Naive B cell (primary cell): ENCODE measurements at regions not wholly inside any gene's neighbourhood (a gene's known extent, or its start where the extent isn't known, plus 50 kb on each side); places are given as distances from the start of the nearest gene placed in this dataset.
"Not testable (repeated sequence)": the region's sequence is repeated elsewhere in the genome, so short reads cannot be mapped to it uniquely, and the experiment has no call there.

Source experiments
- ATAC-seq, 2 donors: fragments of 150-1000 bp; cut with Tn5 transposase; 2 replicates each; pipeline ENCODE4 v1.10.0; 2021; ENCODE audit warnings: low read depth in 2 of 2, mild to moderate bottlenecking in 2 of 2, moderate library complexity in 2 of 2
- DNase-seq: peaks from one replicate; pipeline ENCODE4 v3.0.0; 2022
- H3K27ac Mint-ChIP-seq, 6 donors: one replicate each; pipeline ENCODE4 v1.8.0; 2020 to 2022; ENCODE audit warnings: mild to moderate bottlenecking in 6 of 6, mixed read lengths in 6 of 6, moderate library complexity in 5 of 6, inconsistent platforms in 2 of 6
- H3K27me3 Mint-ChIP-seq, 3 donors: one replicate each; pipeline ENCODE4 v1.8.0; 2021 to 2022; ENCODE audit warnings: mixed read lengths in 3 of 3, mild to moderate bottlenecking in 1 of 3
- H3K36me3 Mint-ChIP-seq, 2 donors: one replicate each; pipeline ENCODE4 v1.8.0; 2020 to 2022; ENCODE audit warnings: mixed read lengths in 2 of 2, inconsistent platforms in 1 of 2, mild to moderate bottlenecking in 1 of 2
- H3K4me1 Mint-ChIP-seq, 3 donors: one replicate each; pipeline ENCODE4 v1.8.0; 2020 to 2022; ENCODE audit warnings: mixed read lengths in 3 of 3, inconsistent platforms in 1 of 3, mild to moderate bottlenecking in 1 of 3, moderate library complexity in 1 of 3
- H3K4me3 Mint-ChIP-seq, 8 donors: one replicate each; pipeline ENCODE4 v1.8.0; 2020 to 2022; ENCODE audit warnings: mild to moderate bottlenecking in 8 of 8, mixed read lengths in 8 of 8, moderate library complexity in 8 of 8, inconsistent platforms in 2 of 8
- H3K9me3 Mint-ChIP-seq, 7 donors: one replicate each; pipeline ENCODE4 v1.8.0; 2020 to 2022; ENCODE audit warnings: mixed read lengths in 7 of 7, mild to moderate bottlenecking in 5 of 7, inconsistent platforms in 2 of 7, moderate library complexity in 1 of 7

DNA sequence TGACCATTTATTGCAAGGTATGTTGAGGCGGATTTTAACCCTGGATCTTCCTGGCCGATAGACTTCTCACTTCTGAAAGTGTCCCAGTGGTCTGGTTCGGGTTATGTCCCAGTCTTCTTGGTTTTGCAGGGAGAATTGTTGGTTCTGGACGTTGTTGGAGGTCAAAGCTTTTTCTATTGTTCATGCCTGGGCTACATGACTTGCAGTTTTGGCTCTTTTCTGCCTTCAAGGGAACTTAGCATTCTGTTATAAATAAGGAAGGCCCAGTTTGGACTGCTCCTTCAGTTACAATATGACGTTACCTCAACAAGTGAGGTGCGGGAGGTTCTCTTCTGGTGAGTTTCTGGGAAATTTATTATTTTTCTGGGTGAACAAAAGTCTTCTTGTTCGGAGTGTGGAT lies 614.3 kb downstream of the DIPK2A start:
- DNase-seq, result no peak
- Mint-ChIP-seq H3K27ac (no peak overlapping the region), H3K4me1 (no peaks in the 10 kb centered on the region), H3K27me3 (no peaks in the 10 kb centered on the region), H3K4me3 (no peak overlapping the region), H3K9me3 (peaks cover 0 to 8% (median 2%) of the 10 kb centered on the region in 7 donors), H3K36me3 (no peaks in the 10 kb centered on the region)
- ATAC-seq, result no peak

- no peak overlapping the region for H3K4me3 Mint-ChIP-seq
- DNase-seq (no peak), ATAC-seq (no peak)
- H3K27ac Mint-ChIP-seq, result no peak overlapping the region
- H3K36me3 Mint-ChIP-seq, result no peaks in the 10 kb centered on the region
- no peaks in the 10 kb centered on the region for H3K4me1 Mint-ChIP-seq
- H3K27me3 Mint-ChIP-seq, result no peaks in the 10 kb centered on the region
- peaks cover 0 to 8% (median 2%) of the 10 kb centered on the region in 7 donors for H3K9me3 Mint-ChIP-seq
Observed at GRCh38 chr3:144586382-144586781, 614.8 kb downstream of the DIPK2A start.

DNA sequence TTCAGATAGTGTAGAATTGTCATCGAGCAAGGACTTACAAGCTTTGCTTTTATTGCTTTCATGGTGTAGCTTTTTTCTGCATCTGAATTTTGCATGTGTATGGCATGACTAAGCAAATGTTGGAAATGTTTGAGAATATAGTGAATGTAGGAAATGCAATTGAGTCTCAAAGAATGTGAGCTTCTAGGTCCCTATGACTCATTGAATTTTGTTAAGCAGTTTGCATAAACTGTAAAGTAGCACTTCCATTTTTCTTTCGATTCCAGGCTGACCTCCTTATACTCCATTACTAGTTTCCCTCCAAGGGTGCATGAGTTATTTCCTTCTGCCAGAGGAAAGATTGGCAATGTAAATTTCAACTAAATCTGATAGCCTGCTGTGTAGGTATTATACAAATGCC lies 619.2 kb downstream of the DIPK2A start:
- Mint-ChIP-seq H3K4me3 (no peak overlapping the region), H3K9me3 (no peaks in the 10 kb centered on the region), H3K27ac (no peak overlapping the region), H3K4me1 (no peaks in the 10 kb centered on the region), H3K36me3 (no peaks in the 10 kb centered on the region), H3K27me3 (no peaks in the 10 kb centered on the region)
- DNase-seq (no peak), ATAC-seq (no peak)

DNA sequence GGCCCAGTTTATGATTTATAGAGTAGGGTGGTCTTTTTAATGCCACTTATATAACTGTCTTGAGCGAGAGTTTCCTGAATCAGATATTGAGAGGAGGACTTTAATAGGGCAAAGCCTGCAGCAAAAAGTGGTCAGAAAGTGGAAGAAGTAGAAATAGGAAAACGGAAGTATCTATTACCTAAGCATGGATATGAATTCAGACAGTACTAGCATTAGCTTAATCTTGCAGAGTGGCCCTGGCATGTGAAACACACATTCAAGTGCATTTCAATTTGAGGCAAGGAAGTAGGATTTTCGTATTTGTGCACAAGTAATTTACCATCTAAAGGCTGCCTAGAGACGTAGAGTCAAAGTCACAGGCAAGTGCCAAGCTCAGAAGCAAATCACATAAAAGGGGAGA lies 622.3 kb downstream of the DIPK2A start:
- no peak for DNase-seq
- H3K9me3 Mint-ChIP-seq, result peaks cover 1 to 19% (median 4%) of the 10 kb centered on the region in 7 donors
- no peak overlapping the region for H3K4me3 Mint-ChIP-seq
- H3K4me1 Mint-ChIP-seq, result no peaks in the 10 kb centered on the region
- ATAC-seq, result no peak
- no peak overlapping the region for H3K27ac Mint-ChIP-seq
- H3K27me3 Mint-ChIP-seq, result no peaks in the 10 kb centered on the region
- no peaks in the 10 kb centered on the region for H3K36me3 Mint-ChIP-seq

GRCh38 chr3:144620236-144620635 lies 648.6 kb downstream of the DIPK2A start:
- ATAC-seq, H3K4me1 Mint-ChIP-seq, H3K27me3 Mint-ChIP-seq, DNase-seq, H3K4me3 Mint-ChIP-seq, H3K36me3 Mint-ChIP-seq, H3K27ac Mint-ChIP-seq: not testable (repeated sequence)
- H3K9me3 Mint-ChIP-seq, result peaks cover 0 to 12% (median 7%) of the 10 kb centered on the region in 7 donors

DNA sequence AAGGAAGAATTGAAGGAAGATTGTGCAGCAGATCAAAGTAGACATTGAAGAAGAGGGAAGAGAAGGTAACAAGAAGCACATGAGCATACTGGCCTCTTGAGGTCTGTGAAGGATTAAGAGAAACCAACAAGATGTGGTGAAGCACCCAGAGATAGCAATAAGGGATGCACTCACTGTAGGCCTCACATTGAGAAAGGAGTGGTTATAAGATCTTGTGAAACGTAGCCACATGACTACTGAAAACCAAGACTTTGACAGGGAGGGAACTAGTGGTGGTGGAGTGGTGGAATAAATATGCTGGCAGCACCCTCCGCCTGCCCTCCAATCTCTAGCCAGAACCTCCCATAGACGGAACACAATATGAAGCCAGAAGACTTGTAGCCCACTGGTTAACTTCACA lies 651.2 kb downstream of the DIPK2A start:
- peaks cover 0 to 7% (median 3%) of the 10 kb centered on the region in 7 donors for H3K9me3 Mint-ChIP-seq
- ATAC-seq, result no peak
- H3K27me3 Mint-ChIP-seq, result no peaks in the 10 kb centered on the region
- no peak overlapping the region for H3K27ac Mint-ChIP-seq
- H3K4me3 Mint-ChIP-seq, result no peak overlapping the region
- no peaks in the 10 kb centered on the region for H3K36me3 Mint-ChIP-seq
- DNase-seq, result no peak
- no peaks in the 10 kb centered on the region for H3K4me1 Mint-ChIP-seq

- Mint-ChIP-seq H3K27me3 (no peaks in the 10 kb centered on the region), H3K9me3 (no peaks in the 10 kb centered on the region), H3K36me3 (no peaks in the 10 kb centered on the region), H3K27ac (no peak overlapping the region), H3K4me3 (no peak overlapping the region), H3K4me1 (no peaks in the 10 kb centered on the region)
- ATAC-seq (no peak), DNase-seq (no peak)
Observed at GRCh38 chr3:144624656-144625055, 653.0 kb downstream of the DIPK2A start.

DNA sequence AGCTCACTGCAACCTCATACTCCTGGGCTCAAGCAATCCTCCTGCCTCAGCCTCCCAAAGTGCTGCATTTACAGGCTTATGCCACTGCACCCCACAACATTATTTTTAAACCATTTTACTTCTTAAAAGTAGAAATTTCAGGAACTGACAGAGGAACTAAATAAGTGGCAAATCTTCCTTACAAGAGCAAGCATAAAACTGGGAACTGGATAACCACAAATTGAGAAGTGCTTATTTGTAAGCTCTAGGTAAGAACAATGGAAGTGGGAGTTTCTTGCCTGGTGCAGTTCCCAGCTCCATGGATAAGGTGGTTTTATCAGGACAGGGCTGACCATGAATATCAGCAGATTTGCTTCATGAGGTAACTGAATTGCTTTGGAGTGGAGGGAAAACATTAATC lies 655.2 kb downstream of the DIPK2A start:
- Mint-ChIP-seq H3K4me1 (no peaks in the 10 kb centered on the region), H3K9me3 (no peaks in the 10 kb centered on the region), H3K27ac (peak overlapping the region in 1 of 6 donors; percentile 5), H3K27me3 (no peaks in the 10 kb centered on the region), H3K36me3 (no peaks in the 10 kb centered on the region), H3K4me3 (no peak overlapping the region)
- DNase-seq (no peak), ATAC-seq (no peak)

DNA sequence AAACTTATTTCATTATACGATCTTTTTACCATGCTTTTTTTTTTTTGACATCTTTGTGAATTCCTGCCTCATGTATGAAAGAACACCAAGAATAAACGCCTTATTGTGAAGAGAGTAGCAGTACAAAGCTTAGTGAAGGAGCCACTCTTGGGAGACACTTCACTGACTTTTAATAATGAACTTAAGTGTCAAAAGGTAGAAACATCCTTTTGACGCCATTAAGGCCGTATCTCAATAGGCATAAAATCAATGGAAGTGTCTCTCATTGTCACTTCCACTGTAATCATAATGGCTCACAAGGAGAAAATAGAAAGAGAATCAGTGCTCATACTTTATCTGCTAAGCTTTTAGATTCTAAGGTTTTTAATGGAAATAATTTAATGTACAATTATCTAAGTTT lies 657.8 kb downstream of the DIPK2A start:
- Mint-ChIP-seq H3K27ac (no peak overlapping the region), H3K36me3 (no peaks in the 10 kb centered on the region), H3K4me3 (no peak overlapping the region), H3K4me1 (no peaks in the 10 kb centered on the region), H3K9me3 (peaks cover 0 to 5% (median 0%) of the 10 kb centered on the region in 7 donors), H3K27me3 (no peaks in the 10 kb centered on the region)
- DNase-seq (no peak), ATAC-seq (no peak)

DNA sequence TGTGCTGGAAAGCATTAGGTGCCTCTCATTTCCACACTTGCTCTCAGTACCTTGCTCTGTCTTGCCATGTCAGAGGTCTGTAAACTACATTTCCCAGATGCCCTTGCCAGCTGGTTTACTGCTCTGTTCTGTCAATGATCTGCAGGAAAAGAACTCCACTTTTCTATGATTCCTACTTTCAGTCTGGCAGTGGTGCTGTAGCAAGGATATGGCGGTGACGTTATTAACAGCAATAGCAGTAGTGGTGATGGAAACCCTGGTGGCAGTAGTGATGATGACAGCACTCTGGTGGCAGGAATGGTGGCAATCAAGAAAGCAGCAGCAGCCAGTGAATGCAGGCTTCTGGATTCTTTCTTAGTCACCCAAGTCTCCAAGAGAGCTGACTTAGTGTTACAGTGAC lies 665.2 kb downstream of the DIPK2A start:
- Mint-ChIP-seq H3K27me3 (no peaks in the 10 kb centered on the region), H3K27ac (no peak overlapping the region), H3K4me1 (no peaks in the 10 kb centered on the region), H3K9me3 (peaks cover 0 to 7% (median 3%) of the 10 kb centered on the region in 7 donors), H3K36me3 (no peaks in the 10 kb centered on the region), H3K4me3 (no peak overlapping the region)
- DNase-seq (no peak), ATAC-seq (no peak)

- DNase-seq, result no peak
- Mint-ChIP-seq H3K4me1 (no peaks in the 10 kb centered on the region), H3K27me3 (no peaks in the 10 kb centered on the region), H3K9me3 (peaks cover 0 to 6% (median 2%) of the 10 kb centered on the region in 7 donors), H3K4me3 (no peak overlapping the region), H3K27ac (no peak overlapping the region), H3K36me3 (no peaks in the 10 kb centered on the region)
- no peak for ATAC-seq
Observed at GRCh38 chr3:144638009-144638408, 666.4 kb downstream of the DIPK2A start.

DNA sequence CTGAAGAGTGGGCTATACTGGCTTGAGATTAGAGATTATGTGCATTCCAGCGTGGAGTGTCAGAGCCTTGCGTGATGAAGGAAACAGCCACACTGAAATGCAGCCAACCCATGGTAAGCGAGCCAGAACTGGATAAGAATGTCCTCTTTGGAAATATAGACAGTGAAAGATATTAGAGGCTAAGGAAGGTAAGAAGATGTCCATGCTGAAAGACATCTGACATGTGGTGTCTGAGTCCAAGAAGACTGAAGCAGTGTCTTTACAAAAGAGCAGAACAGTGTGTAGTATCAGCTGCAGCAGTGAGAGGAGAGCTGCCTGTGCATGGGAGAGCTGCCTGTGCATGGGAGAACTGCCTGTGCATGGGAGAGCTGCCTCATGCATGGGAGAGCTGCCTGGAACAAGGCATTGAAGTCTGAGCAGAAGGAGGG lies 672.2 kb downstream of the DIPK2A start:
- no peak overlapping the region for H3K27ac Mint-ChIP-seq
- H3K36me3 Mint-ChIP-seq, result no peaks in the 10 kb centered on the region
- DNase-seq (no peak), ATAC-seq (no peak)
- no peaks in the 10 kb centered on the region for H3K27me3 Mint-ChIP-seq
- H3K4me1 Mint-ChIP-seq, result no peaks in the 10 kb centered on the region
- H3K9me3 Mint-ChIP-seq, result peaks cover 0 to 6% (median 0%) of the 10 kb centered on the region in 7 donors
- no peak overlapping the region for H3K4me3 Mint-ChIP-seq

DNA sequence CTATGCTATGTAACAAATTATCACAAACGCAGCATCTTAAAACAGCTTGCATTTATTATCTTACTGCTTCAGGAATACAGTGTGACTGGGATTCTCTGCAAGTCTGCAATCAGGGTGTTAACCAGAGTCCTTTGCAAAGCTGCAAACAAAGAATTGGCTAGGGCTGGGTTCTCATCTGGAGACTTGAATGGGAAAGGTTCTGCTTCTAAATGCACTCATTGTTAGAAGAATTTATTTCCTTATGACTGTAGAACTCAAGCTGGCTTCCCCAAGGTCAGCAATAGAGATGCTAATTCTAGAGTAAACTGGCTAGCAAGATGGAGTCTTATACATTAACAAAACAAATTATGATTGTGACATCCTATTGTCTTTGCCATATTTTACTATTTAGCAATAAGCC lies 673.7 kb downstream of the DIPK2A start:
- H3K36me3 Mint-ChIP-seq, result no peaks in the 10 kb centered on the region
- no peak overlapping the region for H3K27ac Mint-ChIP-seq
- no peak for DNase-seq
- no peak for ATAC-seq
- H3K4me3 Mint-ChIP-seq, result no peak overlapping the region
- H3K4me1 Mint-ChIP-seq, result no peaks in the 10 kb centered on the region
- H3K27me3 Mint-ChIP-seq, result no peaks in the 10 kb centered on the region
- peaks cover 0 to 2% (median 0%) of the 10 kb centered on the region in 7 donors for H3K9me3 Mint-ChIP-seq

GRCh38 chr3:144650380-144650779 lies 678.8 kb downstream of the DIPK2A start:
- no peak for ATAC-seq
- H3K36me3 Mint-ChIP-seq, result no peaks in the 10 kb centered on the region
- no peaks in the 10 kb centered on the region for H3K27me3 Mint-ChIP-seq
- DNase-seq, result no peak
- H3K27ac Mint-ChIP-seq, result no peak overlapping the region
- H3K9me3 Mint-ChIP-seq, result no peaks in the 10 kb centered on the region
- no peaks in the 10 kb centered on the region for H3K4me1 Mint-ChIP-seq
- no peak overlapping the region for H3K4me3 Mint-ChIP-seq

GRCh38 chr3:144652573-144652972 lies 681.0 kb downstream of the DIPK2A start:
- ATAC-seq (no peak), DNase-seq (no peak)
- Mint-ChIP-seq H3K36me3 (no peaks in the 10 kb centered on the region), H3K27me3 (no peaks in the 10 kb centered on the region), H3K9me3 (no peaks in the 10 kb centered on the region), H3K27ac (no peak overlapping the region), H3K4me3 (no peak overlapping the region), H3K4me1 (no peaks in the 10 kb centered on the region)
